K562 (cell line): ENCODE measurements at regions not wholly inside any gene's neighbourhood (a gene's known extent, or its start where the extent isn't known, plus 50 kb on each side); places are given as distances from the start of the nearest gene placed in this dataset.

Experiments
- ATAC-seq: fragments of 200-7000 bp; cut with Tn5 transposase; 3 replicates; pipeline ENCODE4 v1.9.1; 2020; ENCODE audit warnings: moderate library complexity
- BruUV-seq: library from RNA; stranded (reverse); fragments of 400-500 nt; replicated peaks from 2 replicates; lab custom pipeline; 2021; lab: Mats Ljungman, UMichigan
- CTCF ChIA-PET: fragments of 300-600 bp; formaldehyde crosslinking; extraction: SDS; loops from one replicate; lab custom pipeline; 2021; ENCODE audit warnings: low intra/inter-chr PET ratio; lab: Yijun Ruan, JAX
- POLR2A ChIA-PET: fragments of 300-600, 350-650 bp; sonication (Branson Sonifier 250); formaldehyde crosslinking; extraction: SDS; loops from one replicate; lab custom pipeline; 2021; ENCODE audit warnings: antibody characterized with exemption, inconsistent platforms; lab: Yijun Ruan, JAX
- DNase-seq, 4 experiments: peaks; one replicate each; pipeline versions ENCODE4 v3.0.0 to v3.0.0-alpha.2; 2011 to 2018; ENCODE audit warnings: low spot score in 3 of 4, mixed read lengths in 3 of 4; ENCODE audit errors: extremely low read depth in 1 of 4
- FAIRE-seq: peaks from 2 replicates; lab custom pipeline; 2011; peaks lifted over from hg19 to GRCh38; lab: Jason Lieb, UNC
- H2AFZ ChIP-seq: 2 replicates; pipeline ENCODE4 v1.6.0; 2011; ENCODE audit warnings: low read depth, low read length, control low read depth, inconsistent platforms
- H3K27ac ChIP-seq: fragments of 200-600 bp; 3 replicates; pipeline ENCODE4 v1.8.0; 2011; ENCODE audit warnings: low read depth, mild to moderate bottlenecking, control low read depth, inconsistent platforms, low read length, moderate library complexity, mixed read lengths; ENCODE audit errors: extremely low read depth
- H3K27me3 ChIP-seq, 2 experiments: fragments of 300-600 bp in 1 of 2; 2 replicates in 1 of 2; 3 replicates in 1 of 2; pipeline versions ENCODE4 v1.6.0 to v1.8.0; 2011; ENCODE audit warnings: inconsistent platforms in 2 of 2, low read length in 2 of 2, mild to moderate bottlenecking in 1 of 2, mixed read lengths in 1 of 2, moderate library complexity in 1 of 2; ENCODE audit not compliant: control insufficient read depth in 2 of 2, insufficient read depth in 2 of 2
- H3K36me3 ChIP-seq: fragments of 300-600 bp; 3 replicates; pipeline ENCODE4 v1.8.0; 2011; ENCODE audit warnings: mild to moderate bottlenecking, low read length, inconsistent platforms; ENCODE audit not compliant: control insufficient read depth, insufficient read depth
- H3K4me1 ChIP-seq, 2 experiments: fragments of 200-600 bp in 1 of 2; replicated peaks in 1 of 2; 2 replicates in 1 of 2; 3 replicates in 1 of 2; pipeline versions ENCODE4 v1.5.1 to v1.8.0; 2011; ENCODE audit warnings: inconsistent platforms in 2 of 2, low read length in 2 of 2, mild to moderate bottlenecking in 1 of 2, mixed read lengths in 1 of 2, moderate library complexity in 1 of 2; ENCODE audit not compliant: control insufficient read depth in 2 of 2, insufficient read depth in 2 of 2
- H3K4me2 ChIP-seq: 2 replicates; pipeline ENCODE4 v1.6.1; 2011; ENCODE audit warnings: low read length, control low read depth, inconsistent platforms, mixed read lengths; ENCODE audit not compliant: insufficient read depth
- H3K4me3 ChIP-seq: fragments of 200-600 bp; sonication (generic), shearing (Covaris generic); 2 replicates; pipeline ENCODE4 v1.5.1; 2016; ENCODE audit warnings: control low read depth, inconsistent platforms
- H3K79me2 ChIP-seq: fragments of 200-600 bp; 3 replicates; pipeline ENCODE4 v1.8.0; 2011; ENCODE audit warnings: low read length, inconsistent platforms; ENCODE audit not compliant: control insufficient read depth, insufficient read depth
- H3K9ac ChIP-seq, 2 experiments: 2 replicates each; pipeline versions ENCODE4 v1.6.0 to v1.6.1; 2011; ENCODE audit warnings: low read depth in 2 of 2, low read length in 2 of 2, control low read depth in 1 of 2, inconsistent platforms in 1 of 2, mild to moderate bottlenecking in 1 of 2, mixed read lengths in 1 of 2; ENCODE audit not compliant: insufficient read depth in 1 of 2
- H3K9me1 ChIP-seq: one replicate; pipeline ENCODE4 v1.6.0; 2011; ENCODE audit warnings: inconsistent platforms, mild to moderate bottlenecking, low read length, moderate library complexity; ENCODE audit not compliant: control insufficient read depth, insufficient read depth
- H3K9me3 ChIP-seq: replicated peaks from 2 replicates; pipeline ENCODE4 v1.5.1; 2011; ENCODE audit warnings: low read depth, low read length, inconsistent platforms; ENCODE audit not compliant: control insufficient read depth, insufficient read depth
- H4K20me1 ChIP-seq: replicated peaks from 2 replicates; pipeline ENCODE4 v1.6.1; 2011; ENCODE audit warnings: low read length, inconsistent platforms, mixed read lengths; ENCODE audit not compliant: control insufficient read depth, insufficient read depth
- BDP1 ChIP-seq: IDR thresholded peaks from 3 replicates; pipeline ENCODE4 v1.6.1; 2011; ENCODE audit not compliant: insufficient read length, insufficient read depth
- CBFB ChIP-seq: sonication (generic); formaldehyde crosslinking; IDR thresholded peaks from 2 replicates; pipeline ENCODE4 v1.4.0; 2020; ENCODE audit warnings: mild to moderate bottlenecking, missing genetic modification reagents
- CTBP1 ChIP-seq: fragments of 450-650 bp; IDR thresholded peaks from 2 replicates; pipeline ENCODE4 v1.6.1; 2016; ENCODE audit warnings: borderline replicate concordance
- DPF2 ChIP-seq: fragments of 450-650 bp; IDR thresholded peaks from 2 replicates; pipeline ENCODE4 v1.6.1; 2016
- ELF4 ChIP-seq: fragments of 450-650 bp; formaldehyde crosslinking; IDR thresholded peaks from 2 replicates; pipeline ENCODE4 v1.4.0; 2022; ENCODE audit warnings: missing genetic modification characterization
- FOXA3 ChIP-seq, 2 experiments: fragments of 450-650 bp in 1 of 2; sonication (generic) in 1 of 2; formaldehyde crosslinking; IDR thresholded peaks in 1 of 2; conservative IDR thresholded peaks in 1 of 2; 2 replicates each; pipeline versions ENCODE4 v1.4.0 to v1.8.0; 2020 to 2022; ENCODE audit warnings: mild to moderate bottlenecking in 2 of 2, missing genetic modification reagents in 1 of 2
- HSF4 ChIP-seq: fragments of 250-450 bp; sonication (Bioruptor Pico); IDR thresholded peaks from 2 replicates; pipeline ENCODE4 v2.1.2; 2022; ENCODE audit warnings: mild to moderate bottlenecking, moderate library complexity, borderline replicate concordance
- KHSRP ChIP-seq: fragments of 450-650 bp; IDR thresholded peaks from 2 replicates; pipeline ENCODE4 v1.6.1; 2017
- NR1H2 ChIP-seq: sonication (generic); formaldehyde crosslinking; IDR thresholded peaks from 2 replicates; pipeline ENCODE4 v1.4.0; 2020; ENCODE audit warnings: mild to moderate bottlenecking, missing genetic modification reagents
- PYGO2 ChIP-seq: fragments of 450-650 bp; IDR thresholded peaks from 2 replicates; pipeline ENCODE4 v1.6.1; 2016; ENCODE audit warnings: mild to moderate bottlenecking, missing genetic modification characterization, moderate library complexity, missing compliant biosample characterization
- RAD51 ChIP-seq: fragments of 450-650 bp; IDR thresholded peaks from 2 replicates; pipeline ENCODE4 v1.7.1; 2016; ENCODE audit warnings: low read depth, mild to moderate bottlenecking, borderline replicate concordance
- USF1 ChIP-seq: sonication (generic); formaldehyde crosslinking; IDR thresholded peaks from 2 replicates; pipeline ENCODE4 v1.9.0; 2022; ENCODE audit warnings: mild to moderate bottlenecking, missing genetic modification reagents
- ZNF12 ChIP-seq: sonication (generic); formaldehyde crosslinking; IDR thresholded peaks from 2 replicates; pipeline ENCODE4 v1.4.0; 2020; ENCODE audit warnings: mild to moderate bottlenecking, missing genetic modification reagents
- ZNF316 ChIP-seq: fragments of 450-650 bp; IDR thresholded peaks from 2 replicates; pipeline ENCODE4 v1.6.1; 2016
- WGBS: fragments of 100-300 bp; shearing (Covaris generic); methylation state at CpG from one replicate; pipeline ENCODE4 v1.1.6; 2016; ENCODE audit warnings: low coverage, mixed read lengths; ENCODE audit not compliant: insufficient coverage; ENCODE audit errors: missing lambda C conversion rate; 5-methylcytosine and 5-hydroxymethylcytosine counted together
- in situ Hi-C: fragments of 300-500 bp; cut with MboI; formaldehyde crosslinking; loops from 4 replicates; pipeline ENCODE4 v1.15.0; 2018; ENCODE audit warnings: inconsistent platforms, mixed read lengths
- intact Hi-C: fragments of 100-400 bp; cut with micrococcal nuclease; formaldehyde crosslinking; loops from 2 replicates; pipeline ENCODE4 v1.14.2; 2022
- TF ChIP-seq, protein P1 (sequence below): sonication (generic); formaldehyde crosslinking; IDR thresholded peaks from 2 replicates; pipeline ENCODE4 v1.5.0; 2020; ENCODE audit warnings: missing genetic modification reagents

DNA sequence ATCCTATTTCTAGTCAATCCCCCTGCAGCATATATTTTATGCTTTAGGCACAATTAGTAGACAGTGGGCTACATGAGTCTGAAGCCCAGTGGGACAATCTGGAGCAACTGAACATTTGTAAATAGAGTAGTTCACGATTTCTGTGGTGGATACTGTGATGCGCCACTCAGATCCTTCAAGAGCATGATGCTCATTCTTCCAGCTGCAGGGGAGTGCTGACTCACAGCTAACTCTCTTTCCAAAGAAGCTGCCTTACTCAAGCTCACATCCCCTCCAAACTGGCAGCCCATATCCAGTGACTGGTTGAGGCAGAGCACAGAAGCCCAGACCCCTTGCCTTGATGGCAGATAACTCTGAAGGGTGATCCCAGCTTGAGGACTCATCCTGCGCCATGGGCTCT is 224.2 kb upstream of the EEA1 start:
- Histone ChIP-seq H3K27ac (no peak overlapping the region), H3K36me3 (no peaks in the 10 kb centered on the region), H3K9me1 (no peaks in the 10 kb centered on the region), H3K79me2 (no peaks in the 10 kb centered on the region), H3K4me3 (no peak overlapping the region), H2AFZ (no peak overlapping the region), H3K4me1 (peaks cover 0 to 3% of the 10 kb centered on the region in 2 experiments; a peak in 3 of 5 replicates), H3K9ac (no peak overlapping the region), H4K20me1 (no peaks in the 10 kb centered on the region), H3K27me3 (no peaks in the 10 kb centered on the region), H3K9me3 (no peaks in the 10 kb centered on the region; the same call in 1 of the 2 replicates), H3K4me2 (no peak overlapping the region)
- ATAC-seq (no peak), DNase-seq (no peak), FAIRE-seq (no peak)
- POLR2A ChIA-PET, result interaction anchor here (0.6 to 1.2 kb wide), 4 partner anchors 8 to 18 kb away, joined by 3 to 4 read pairs (median 3); no protein-coding TSS in a partner anchor
- intact Hi-C loops, result no loop called here
- in situ Hi-C loops, result no loop called here
- WGBS, result 77% methylated on average over 3 of the region's 3 CpGs
- no TSS peak for BruUV-seq
- CTCF ChIA-PET, result no interaction called here
- 0 out of 2 replicates have a peak, but pooled peaks have one; percentile 4 for TF ChIP-seq ZNF316
- TF ChIP-seq BDP1, result no peak

- no peak overlapping the region for H3K9ac ChIP-seq
- ATAC-seq, result no peak
- H3K9me1 ChIP-seq, result no peaks in the 10 kb centered on the region
- peak overlapping the region; percentile 27; the same call in 1 of the 2 replicates for H2AFZ ChIP-seq
- no peaks in the 10 kb centered on the region for H4K20me1 ChIP-seq
- no peak for DNase-seq
- TF ChIP-seq KHSRP, result no peak
- TF ChIP-seq, protein P1, sequence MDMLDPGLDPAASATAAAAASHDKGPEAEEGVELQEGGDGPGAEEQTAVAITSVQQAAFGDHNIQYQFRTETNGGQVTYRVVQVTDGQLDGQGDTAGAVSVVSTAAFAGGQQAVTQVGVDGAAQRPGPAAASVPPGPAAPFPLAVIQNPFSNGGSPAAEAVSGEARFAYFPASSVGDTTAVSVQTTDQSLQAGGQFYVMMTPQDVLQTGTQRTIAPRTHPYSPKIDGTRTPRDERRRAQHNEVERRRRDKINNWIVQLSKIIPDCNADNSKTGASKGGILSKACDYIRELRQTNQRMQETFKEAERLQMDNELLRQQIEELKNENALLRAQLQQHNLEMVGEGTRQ (CRISPR knock-in tag), result peak; percentile 79
- no peak for TF ChIP-seq CTBP1
- TF ChIP-seq FOXA3 (CRISPR knock-in tag; conservative IDR thresholded peaks at IDR 0.05 in 1 of 2, IDR thresholded peaks at IDR 0.05 in 1 of 2), result no peak
- no peak for TF ChIP-seq HSF4
- no peak for TF ChIP-seq DPF2
- no peak for TF ChIP-seq ELF4 (CRISPR knock-in tag)
- TF ChIP-seq CBFB (CRISPR knock-in tag), result no peak
- TF ChIP-seq RAD51, result peak; percentile 58; the same call in 1 of the 2 replicates
- peak; percentile 67 for TF ChIP-seq USF1 (CRISPR knock-in tag)
- no peak for TF ChIP-seq PYGO2 (tag)
- TF ChIP-seq NR1H2 (CRISPR knock-in tag), result no peak
- peak; percentile 92; the same call in 1 of the 2 replicates for TF ChIP-seq ZNF12 (CRISPR knock-in tag)
- no peak overlapping the region for H3K4me3 ChIP-seq
- H3K36me3 ChIP-seq, result no peaks in the 10 kb centered on the region
- FAIRE-seq, result no peak
- BruUV-seq, result no TSS peak
- WGBS, result 51% methylated on average over 5 of the region's 5 CpGs
- H3K27ac ChIP-seq, result no peak overlapping the region
- peaks cover 3% of the 10 kb centered on the region; the same call in 1 of the 2 replicates for H3K9me3 ChIP-seq
- H3K79me2 ChIP-seq, result no peaks in the 10 kb centered on the region
- no peak overlapping the region; the same call in 1 of the 2 replicates for H3K4me2 ChIP-seq
- intact Hi-C loops, result no loop called here
- in situ Hi-C loops, result no loop called here
- H3K27me3 ChIP-seq, result no peaks in the 10 kb centered on the region
- H3K4me1 ChIP-seq, result no peaks in the 10 kb centered on the region; a peak in 3 of 5 replicates
- CTCF ChIA-PET, result no interaction called here
- POLR2A ChIA-PET, result interaction anchor here (0.6 to 1.0 kb wide), 4 partner anchors 10 to 277 kb away, joined by 3 to 4 read pairs (median 3); no protein-coding TSS in a partner anchor
These were observed 223.5 kb upstream of the NUDT4 start for GRCh38 chr12:93154096-93154728.
